B cell (primary cell): ENCODE measurements at regions not wholly inside any gene's neighbourhood (a gene's known extent, or its start where the extent isn't known, plus 50 kb on each side); places are given as distances from the start of the nearest gene placed in this dataset.

Experiments used
- CTCF ChIP-seq: fragments of 200-600 bp; IDR thresholded peaks from one replicate; pipeline ENCODE4 v1.8.0; 2022; ENCODE audit warnings: antibody characterized with exemption, mild to moderate bottlenecking
- EZH2 ChIP-seq: IDR thresholded peaks from 2 replicates; pipeline ENCODE4 v1.6.1; 2012; ENCODE audit warnings: borderline replicate concordance, low read depth, mild to moderate bottlenecking, moderate library complexity, low read length; ENCODE audit not compliant: insufficient read depth, poor library complexity, severe bottlenecking

GRCh38 chr1:183733715-183734114 lies 71.2 kb upstream of the RGL1 start:
- no peak for TF ChIP-seq CTCF
- no peak for TF ChIP-seq EZH2
